Stimulated activated effector memory CD8-positive, alpha-beta T cell treated with anti-CD3 and anti-CD28 coated beads, Interleukin-12 subunit alpha, Interleukin-12 subunit beta, amount 100 ng/mL, for 72 hours (primary cell): ENCODE measurements at regions not wholly inside any gene's neighbourhood (a gene's known extent, or its start where the extent isn't known, plus 50 kb on each side); places are given as distances from the start of the nearest gene placed in this dataset.
"Not testable (repeated sequence)": the region's sequence is repeated elsewhere in the genome, so short reads cannot be mapped to it uniquely, and the experiment has no call there.

Experiments used
- ATAC-seq: fragments of 150-1000 bp; cut with Tn5 transposase; 2 replicates; pipeline ENCODE4 v1.10.0; 2021
- DNase-seq, 2 donors: peaks; one replicate each; pipeline ENCODE4 v3.0.0; 2021 to 2022; ENCODE audit warnings: low spot score in 2 of 2
- H3K27ac Mint-ChIP-seq: one replicate; pipeline ENCODE4 v1.8.0; 2022; ENCODE audit warnings: mild to moderate bottlenecking, mixed read lengths
- H3K36me3 Mint-ChIP-seq: one replicate; pipeline ENCODE4 v1.8.0; 2022; ENCODE audit warnings: mild to moderate bottlenecking, mixed read lengths
- H3K4me1 Mint-ChIP-seq: one replicate; pipeline ENCODE4 v1.8.0; 2022; ENCODE audit warnings: mixed read lengths
- H3K4me3 Mint-ChIP-seq: one replicate; pipeline ENCODE4 v1.8.0; 2022; ENCODE audit warnings: mild to moderate bottlenecking, mixed read lengths
- H3K9me3 Mint-ChIP-seq: one replicate; pipeline ENCODE4 v1.8.0; 2022; ENCODE audit warnings: mixed read lengths

GRCh38 chr11:67884761-67885558, 118.9 kb downstream of the UNC93B1 start:
- Mint-ChIP-seq H3K4me3 (peak overlapping the region; percentile 64), H3K4me1 (peaks cover 29% of the 10 kb centered on the region), H3K27ac (peak overlapping the region; percentile 87)
- H3K9me3 Mint-ChIP-seq, H3K36me3 Mint-ChIP-seq, ATAC-seq, DNase-seq: not testable (repeated sequence)

DNA sequence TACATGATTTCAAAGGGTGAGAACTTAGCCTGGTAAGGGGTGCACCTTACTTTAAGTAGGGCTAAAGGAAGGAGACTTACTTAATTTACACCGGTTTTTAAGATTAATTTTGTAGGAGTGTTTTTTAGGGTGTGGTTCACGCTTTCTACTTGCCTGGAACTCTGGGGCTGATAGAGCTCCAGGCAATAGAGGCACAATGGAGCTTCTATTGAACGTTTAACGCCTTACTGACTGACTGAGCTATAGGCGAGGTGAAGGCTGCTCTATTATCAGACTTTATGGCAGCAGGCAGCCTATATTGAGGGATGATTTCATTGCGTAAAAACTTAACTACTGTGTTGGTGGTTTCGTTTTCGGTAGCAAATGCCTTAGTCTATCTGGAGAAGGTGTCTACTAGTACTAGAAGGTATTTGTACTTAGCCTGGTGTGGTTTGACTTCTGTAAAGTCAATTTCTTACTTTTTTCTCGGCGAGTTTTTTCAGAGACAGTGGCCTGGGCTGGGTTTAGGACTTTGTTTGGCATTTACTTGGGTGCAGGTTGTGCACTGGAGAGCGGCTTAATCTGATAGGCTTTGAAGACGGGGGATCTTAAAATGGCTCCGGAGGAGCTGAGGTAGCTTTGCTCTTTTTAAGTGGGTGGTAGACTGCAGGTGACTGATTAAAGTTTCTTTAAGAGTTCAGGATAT, 119.7 kb downstream of the UNC93B1 start:
- not testable (repeated sequence) for H3K36me3 Mint-ChIP-seq, H3K9me3 Mint-ChIP-seq, ATAC-seq, DNase-seq
- peak overlapping the region; percentile 87 for H3K27ac Mint-ChIP-seq
- peaks cover 29% of the 10 kb centered on the region for H3K4me1 Mint-ChIP-seq
- H3K4me3 Mint-ChIP-seq, result peak overlapping the region; percentile 64

- H3K27ac Mint-ChIP-seq, H3K9me3 Mint-ChIP-seq, DNase-seq, H3K36me3 Mint-ChIP-seq, ATAC-seq, H3K4me3 Mint-ChIP-seq: not testable (repeated sequence)
- H3K4me1 Mint-ChIP-seq, result peaks cover 29% of the 10 kb centered on the region
Observed at GRCh38 chr11:67882304-67882703, 121.6 kb downstream of the UNC93B1 start.

- ATAC-seq, H3K9me3 Mint-ChIP-seq, DNase-seq, H3K36me3 Mint-ChIP-seq, H3K27ac Mint-ChIP-seq, H3K4me3 Mint-ChIP-seq: not testable (repeated sequence)
- H3K4me1 Mint-ChIP-seq, result peaks cover 29% of the 10 kb centered on the region
Observed at GRCh38 chr11:67881836-67882235, 122.1 kb downstream of the UNC93B1 start.

DNA sequence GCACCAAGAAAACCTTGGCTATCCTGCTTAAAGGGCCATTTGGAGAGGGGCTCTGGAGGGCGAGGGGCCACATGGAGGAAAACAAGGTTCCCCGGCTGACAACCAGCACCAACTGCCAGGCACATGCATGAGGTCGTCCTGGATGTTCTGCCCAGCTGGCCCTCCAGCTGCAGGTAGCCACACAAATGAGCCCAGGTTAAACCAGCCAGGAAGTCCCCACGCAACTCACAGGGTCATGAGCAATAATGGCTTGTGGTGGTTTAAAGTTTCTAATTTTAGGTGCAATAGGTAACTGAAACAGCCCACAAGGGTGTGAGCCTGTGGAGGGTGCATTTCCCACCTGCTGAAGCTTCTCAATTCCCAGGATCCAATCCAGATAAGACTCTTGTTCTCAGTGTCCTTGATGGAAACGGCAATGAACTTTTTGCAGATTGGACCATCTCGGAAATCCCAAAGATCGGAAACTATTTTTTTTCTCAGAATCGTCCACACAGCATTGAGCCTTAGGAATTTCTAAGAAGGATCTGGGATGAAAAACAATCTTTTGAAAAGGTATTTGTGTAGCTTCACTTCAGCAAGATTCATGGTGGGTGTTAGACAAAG, 123.2 kb downstream of the UNC93B1 start:
- H3K27ac Mint-ChIP-seq, H3K36me3 Mint-ChIP-seq, DNase-seq, H3K9me3 Mint-ChIP-seq, H3K4me3 Mint-ChIP-seq, ATAC-seq: not testable (repeated sequence)
- peaks cover 23% of the 10 kb centered on the region for H3K4me1 Mint-ChIP-seq

- H3K4me1 Mint-ChIP-seq, H3K4me3 Mint-ChIP-seq, H3K27ac Mint-ChIP-seq, DNase-seq, ATAC-seq, H3K36me3 Mint-ChIP-seq, H3K9me3 Mint-ChIP-seq: not testable (repeated sequence)
Observed at GRCh38 chr11:67878666-67879065, 125.2 kb downstream of the UNC93B1 start.

DNA sequence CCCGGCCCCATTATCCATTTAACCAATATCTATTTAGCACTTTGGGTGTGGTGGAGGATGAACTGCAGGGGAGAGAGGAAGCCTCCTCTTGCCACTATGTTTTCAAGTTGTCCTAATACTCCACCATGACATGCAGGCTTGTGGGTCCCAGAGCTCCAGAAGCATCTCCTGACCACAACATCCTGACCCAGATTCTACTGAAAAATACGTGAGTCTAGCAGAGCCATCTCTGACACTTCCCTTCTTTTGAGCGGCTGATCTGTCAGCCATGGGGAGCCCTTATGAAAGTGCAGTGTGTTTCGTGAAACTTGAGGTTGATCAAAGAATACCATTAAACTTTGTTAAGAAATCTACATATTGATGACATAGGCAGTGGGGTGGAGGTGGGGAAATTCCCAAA, 126.6 kb downstream of the UNC93B1 start:
- not testable (repeated sequence) for DNase-seq, H3K36me3 Mint-ChIP-seq, H3K27ac Mint-ChIP-seq

DNA sequence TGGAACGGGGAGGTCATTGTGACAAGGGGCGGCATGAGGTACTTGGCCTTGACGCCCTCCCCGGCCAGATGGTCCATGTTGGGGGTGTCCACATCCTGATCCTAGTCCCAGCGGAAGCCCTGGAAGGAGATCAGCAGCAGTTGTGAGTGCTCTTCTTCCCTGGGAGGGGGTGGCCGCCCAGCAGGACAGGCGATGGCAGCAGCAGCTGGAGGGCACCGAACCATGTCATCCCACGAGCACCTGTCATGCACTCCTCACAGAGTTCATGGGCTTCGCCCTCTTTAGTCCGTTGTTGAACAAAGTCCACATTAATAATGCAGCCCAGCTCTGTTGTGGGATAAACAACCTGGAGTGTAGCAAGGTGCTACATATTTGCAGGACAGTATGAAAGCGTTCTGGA, 130.7 kb downstream of the UNC93B1 start:
- not testable (repeated sequence) for H3K4me1 Mint-ChIP-seq, H3K36me3 Mint-ChIP-seq, ATAC-seq, DNase-seq, H3K4me3 Mint-ChIP-seq, H3K9me3 Mint-ChIP-seq, H3K27ac Mint-ChIP-seq

More for the DNA sequence above, 126.6 kb downstream of the UNC93B1 start:
- H3K4me3 Mint-ChIP-seq, ATAC-seq, H3K4me1 Mint-ChIP-seq, H3K9me3 Mint-ChIP-seq: not testable (repeated sequence)

GRCh38 chr11:67871168-67871567, 132.7 kb downstream of the UNC93B1 start:
- H3K4me3 Mint-ChIP-seq, H3K27ac Mint-ChIP-seq, H3K4me1 Mint-ChIP-seq, H3K36me3 Mint-ChIP-seq, ATAC-seq, H3K9me3 Mint-ChIP-seq, DNase-seq: not testable (repeated sequence)

DNA sequence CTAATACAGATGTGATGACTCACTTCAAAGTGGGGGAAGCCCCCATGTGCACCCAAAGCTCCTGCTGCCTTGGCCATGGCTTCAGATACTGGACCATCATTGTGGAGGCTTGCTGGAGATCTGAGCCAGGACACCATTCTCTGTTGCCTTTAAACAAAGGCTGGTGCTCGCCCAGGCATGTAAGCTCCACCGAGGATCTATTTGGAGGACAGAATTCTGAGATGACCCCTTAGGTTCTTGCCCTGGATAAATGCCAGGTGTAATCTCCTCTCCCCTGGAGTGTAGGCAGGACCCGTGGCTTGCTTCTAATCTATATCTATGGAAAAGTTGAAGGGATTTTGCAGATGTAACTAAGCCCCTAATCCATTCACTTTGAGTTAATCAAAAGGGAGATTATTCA, 141.0 kb downstream of the UNC93B1 start:
- peak overlapping the region; percentile 67 for H3K27ac Mint-ChIP-seq
- DNase-seq, ATAC-seq, H3K36me3 Mint-ChIP-seq, H3K4me1 Mint-ChIP-seq, H3K4me3 Mint-ChIP-seq, H3K9me3 Mint-ChIP-seq: not testable (repeated sequence)

DNA sequence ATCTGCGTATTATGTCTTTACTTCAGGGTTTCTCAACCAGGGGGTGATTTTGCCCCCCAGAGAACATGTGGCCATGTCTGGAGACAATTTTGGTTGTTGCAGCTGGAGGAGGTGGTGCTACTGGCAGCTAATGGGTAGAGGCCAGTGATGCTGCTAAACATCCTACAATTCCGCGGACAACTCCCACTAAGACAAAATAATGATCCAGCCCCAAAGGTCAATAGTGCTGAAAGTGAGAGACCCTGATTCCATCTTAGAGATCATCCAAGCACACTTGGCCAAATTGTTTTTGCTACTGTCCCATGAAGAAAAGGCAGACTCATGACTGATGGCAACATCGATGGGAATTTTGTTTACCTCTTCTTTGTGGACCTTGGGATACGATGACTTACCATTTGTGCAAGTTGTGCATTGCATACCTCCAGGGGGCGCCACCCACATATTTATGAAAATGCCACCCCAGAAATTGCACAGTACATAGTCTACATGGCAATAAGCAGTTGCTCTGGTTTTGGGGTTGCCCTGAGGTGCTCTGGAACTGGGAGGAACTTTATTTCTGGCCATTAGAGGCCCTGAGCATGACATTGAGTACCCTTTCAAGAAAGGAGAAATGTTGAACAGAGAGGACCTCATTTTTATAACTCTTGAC, 144.3 kb downstream of the UNC93B1 start:
- not testable (repeated sequence) for H3K27ac Mint-ChIP-seq, H3K4me3 Mint-ChIP-seq, ATAC-seq, H3K9me3 Mint-ChIP-seq, H3K36me3 Mint-ChIP-seq, H3K4me1 Mint-ChIP-seq
- DNase-seq, result peak in 1 of 2 donors; percentile 68

GRCh38 chr11:67850747-67851146, 153.2 kb downstream of the UNC93B1 start:
- H3K4me3 Mint-ChIP-seq, H3K9me3 Mint-ChIP-seq, DNase-seq, ATAC-seq, H3K36me3 Mint-ChIP-seq, H3K27ac Mint-ChIP-seq, H3K4me1 Mint-ChIP-seq: not testable (repeated sequence)

DNA sequence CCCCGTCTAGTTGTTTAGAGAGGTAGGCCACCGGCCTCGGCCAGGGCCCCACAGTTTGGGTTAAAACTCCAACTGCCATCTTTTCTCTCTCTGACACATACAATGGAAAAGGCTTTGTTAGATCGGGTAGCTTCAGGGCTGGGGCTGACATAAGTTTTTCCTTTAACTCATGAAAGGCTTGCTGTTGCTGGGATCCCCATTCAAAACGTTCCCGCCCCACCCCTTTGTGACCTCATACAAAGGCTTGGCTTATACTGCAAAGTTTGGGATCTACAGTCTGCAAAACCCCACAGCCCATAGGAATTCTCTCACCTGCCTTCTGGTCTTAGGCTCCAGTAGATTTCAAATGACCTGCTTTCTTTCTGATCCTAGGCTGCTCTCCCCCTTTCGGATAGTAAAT, 154.1 kb downstream of the UNC93B1 start:
- not testable (repeated sequence) for H3K4me3 Mint-ChIP-seq, DNase-seq, H3K27ac Mint-ChIP-seq, H3K9me3 Mint-ChIP-seq, H3K4me1 Mint-ChIP-seq, H3K36me3 Mint-ChIP-seq, ATAC-seq

DNA sequence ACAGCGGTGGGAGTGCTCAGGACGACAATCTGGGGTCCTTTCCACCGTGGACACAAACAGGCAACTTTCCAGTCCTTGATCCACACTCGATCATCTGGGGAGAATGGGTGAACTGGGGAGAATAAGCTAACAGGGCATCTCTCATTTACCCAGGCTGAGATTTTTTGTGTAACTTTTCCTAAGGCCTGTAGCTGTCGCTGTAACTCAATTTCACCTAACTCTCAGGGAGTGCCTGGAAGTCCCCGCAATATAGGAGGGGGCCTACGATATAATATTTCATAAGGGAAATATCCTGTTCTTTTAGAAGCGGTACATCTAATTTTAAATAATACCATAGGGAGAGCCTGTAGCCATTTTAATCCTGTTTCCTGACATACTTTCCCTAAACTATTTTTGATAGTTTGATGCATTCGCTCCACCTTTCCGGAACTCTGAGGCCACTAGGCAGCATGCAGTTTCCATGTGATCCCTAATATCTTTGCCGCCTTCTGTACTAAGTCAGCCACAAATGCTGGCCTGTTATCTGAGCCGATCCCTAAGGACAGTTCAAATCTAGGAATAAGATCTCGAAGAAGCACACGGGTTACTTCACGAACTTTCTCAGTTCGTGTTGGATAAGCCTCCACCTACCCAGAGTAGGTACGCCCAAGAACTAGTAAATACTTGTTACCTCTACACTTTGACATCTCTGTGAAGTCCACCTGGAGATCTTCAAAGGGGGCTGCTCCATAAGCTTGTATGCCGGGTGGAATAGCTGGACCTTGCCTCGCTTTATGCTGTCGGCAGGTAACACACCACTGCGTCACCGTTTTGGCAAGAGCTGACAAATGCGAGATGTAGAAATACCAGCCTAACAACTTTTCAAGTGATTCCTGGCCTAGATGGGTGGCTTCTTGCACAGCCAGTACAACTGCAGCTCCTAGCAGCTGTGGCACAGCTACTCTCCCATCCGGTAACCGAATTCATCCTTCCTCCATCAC, 155.7 kb downstream of the UNC93B1 start:
- H3K27ac Mint-ChIP-seq, DNase-seq, H3K4me1 Mint-ChIP-seq, H3K4me3 Mint-ChIP-seq, H3K9me3 Mint-ChIP-seq, H3K36me3 Mint-ChIP-seq, ATAC-seq: not testable (repeated sequence)
